Sigmoid colon (tissue), 4 donors: ENCODE measurements at regions not wholly inside any gene's neighbourhood (a gene's known extent, or its start where the extent isn't known, plus 50 kb on each side); places are given as distances from the start of the nearest gene placed in this dataset.

ENCODE experiments used
- EP300 ChIP-seq, 4 donors: sonication (generic); formaldehyde crosslinking; IDR thresholded peaks; one replicate each; pipeline ENCODE4 v1.6.1; 2017; ENCODE audit warnings: antibody characterized with exemption in 4 of 4
- POLR2A ChIP-seq, 2 donors: fragments of 450-650 bp; IDR thresholded peaks; one replicate each; pipeline ENCODE4 v1.6.1; 2016; ENCODE audit warnings: antibody characterized with exemption in 2 of 2, mild to moderate bottlenecking in 2 of 2, moderate library complexity in 2 of 2

- no peak for TF ChIP-seq EP300 (IDR thresholded peaks at IDR 0.05)
- TF ChIP-seq POLR2A (IDR thresholded peaks at IDR 0.05) = no peak
These were observed 768.1 kb upstream of the LRRN3 start for GRCh38 chr7:110322796-110323195.
